NCI-H1930 (cell line): ENCODE measurements at regions not wholly inside any gene's neighbourhood (a gene's known extent, or its start where the extent isn't known, plus 50 kb on each side); places are given as distances from the start of the nearest gene placed in this dataset.

Source experiments
- DNase-seq, 2 experiments: peaks; one replicate each; lab custom pipeline; 2025; lab: John Stamatoyannopoulos, UW

DNA sequence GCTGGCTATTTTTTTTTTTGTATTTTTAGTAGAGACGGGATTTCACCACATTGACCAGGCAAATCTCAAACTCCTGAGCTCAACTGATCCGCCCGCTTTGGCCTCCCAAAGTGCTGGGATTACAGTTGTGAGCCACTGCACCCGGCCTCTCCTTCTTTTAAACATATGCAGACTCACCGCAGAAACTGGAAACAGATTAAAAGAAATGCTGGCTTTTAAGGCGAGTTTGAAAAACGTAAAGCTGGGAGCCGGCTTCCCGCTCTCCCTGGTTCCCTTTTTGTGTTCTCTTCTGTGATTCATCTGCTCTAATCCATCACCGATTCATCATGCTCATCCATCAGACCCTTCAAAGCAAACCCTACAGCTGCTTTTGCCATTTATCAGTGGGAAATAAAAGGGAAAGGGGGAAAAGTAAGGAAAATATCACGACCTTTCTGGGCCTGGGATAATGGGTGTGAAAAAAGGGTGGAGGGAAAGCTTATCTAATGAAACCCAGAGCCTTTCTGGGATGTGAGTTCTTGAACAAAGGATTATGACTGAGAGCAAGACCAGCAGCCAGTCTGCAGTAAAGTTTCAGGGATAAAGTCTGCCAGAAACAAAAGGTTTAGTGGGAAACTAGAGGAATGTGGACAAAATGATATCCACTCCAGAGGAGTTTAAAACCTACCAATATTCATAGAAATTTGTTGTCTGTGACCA lies 92.3 kb upstream of the LRIG1 start:
- no peak for DNase-seq

GRCh38 chr3:66593978-66594377 lies 93.2 kb upstream of the LRIG1 start:
- no peak for DNase-seq

DNA sequence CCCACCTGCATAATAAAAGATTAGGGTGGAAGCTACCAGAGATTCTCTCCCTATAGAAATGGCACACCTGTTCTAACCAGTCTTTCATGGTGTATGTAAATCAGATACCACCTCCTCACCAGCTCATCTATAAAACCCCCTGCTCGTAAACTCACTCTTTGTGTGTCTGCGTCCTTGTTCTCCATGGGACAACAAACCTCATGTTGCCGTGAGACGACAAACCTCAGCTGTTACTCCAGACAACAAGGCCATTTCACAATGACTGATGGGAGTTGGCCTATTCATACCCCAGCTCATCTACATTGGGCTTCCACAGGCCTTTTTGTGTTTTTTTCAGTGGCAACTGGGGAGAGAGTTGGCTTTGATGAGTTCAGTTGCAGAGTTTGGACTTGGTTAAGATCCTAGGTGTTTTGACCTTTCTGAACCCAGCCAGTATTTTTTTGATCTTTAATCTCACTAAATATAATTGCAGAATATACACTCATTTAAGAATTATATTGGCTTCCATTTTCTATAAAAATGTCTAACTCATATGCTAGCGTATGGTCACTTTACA lies 96.6 kb upstream of the LRIG1 start:
- no peak for DNase-seq

- DNase-seq: no peak
These were observed 97.3 kb upstream of the LRIG1 start for GRCh38 chr3:66598168-66598567.

- DNase-seq: no peak
These were observed 101.4 kb upstream of the LRIG1 start for GRCh38 chr3:66602237-66602636.

GRCh38 chr3:66602691-66603090 lies 101.9 kb upstream of the LRIG1 start:
- DNase-seq: no peak

GRCh38 chr3:66603151-66603611 lies 102.4 kb upstream of the LRIG1 start:
- no peak for DNase-seq

GRCh38 chr3:66604481-66604880 lies 103.7 kb upstream of the LRIG1 start:
- DNase-seq: no peak

GRCh38 chr3:66606126-66606525 lies 105.3 kb upstream of the LRIG1 start:
- no peak for DNase-seq

DNA sequence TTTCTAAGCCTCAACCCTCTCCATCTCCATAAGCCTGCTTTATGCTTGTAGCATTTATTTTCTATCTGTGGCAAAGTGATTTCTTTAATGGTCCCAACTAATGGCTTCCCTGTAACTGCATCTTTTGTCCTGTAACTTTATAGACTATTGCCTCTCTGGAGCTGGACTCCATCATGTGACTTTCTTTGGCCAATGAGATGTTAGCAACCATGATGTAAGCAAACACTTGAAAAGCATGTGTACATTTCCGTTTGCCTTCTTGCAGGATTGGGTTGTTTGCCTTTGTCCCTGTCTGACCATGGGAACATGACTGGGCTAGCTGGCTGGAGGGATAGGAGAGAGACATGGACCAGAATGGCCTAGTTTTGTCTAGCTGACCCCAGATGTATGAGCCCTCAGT lies 106.0 kb upstream of the LRIG1 start:
- DNase-seq: no peak

GRCh38 chr3:66609660-66610561 lies 109.1 kb upstream of the LRIG1 start:
- DNase-seq: no peak

- DNase-seq: no peak
These were observed 109.7 kb upstream of the LRIG1 start for GRCh38 chr3:66610562-66610909.

- DNase-seq: no peak
These were observed 115.0 kb upstream of the LRIG1 start for GRCh38 chr3:66615643-66616301.

GRCh38 chr3:66617351-66617750 lies 116.5 kb upstream of the LRIG1 start:
- no peak for DNase-seq

- DNase-seq: no peak
These were observed 117.2 kb upstream of the LRIG1 start for GRCh38 chr3:66618066-66618465.

- DNase-seq: no peak
These were observed 119.5 kb upstream of the LRIG1 start for GRCh38 chr3:66620296-66620695.

GRCh38 chr3:66622756-66623457 lies 122.1 kb upstream of the LRIG1 start:
- no peak for DNase-seq

DNA sequence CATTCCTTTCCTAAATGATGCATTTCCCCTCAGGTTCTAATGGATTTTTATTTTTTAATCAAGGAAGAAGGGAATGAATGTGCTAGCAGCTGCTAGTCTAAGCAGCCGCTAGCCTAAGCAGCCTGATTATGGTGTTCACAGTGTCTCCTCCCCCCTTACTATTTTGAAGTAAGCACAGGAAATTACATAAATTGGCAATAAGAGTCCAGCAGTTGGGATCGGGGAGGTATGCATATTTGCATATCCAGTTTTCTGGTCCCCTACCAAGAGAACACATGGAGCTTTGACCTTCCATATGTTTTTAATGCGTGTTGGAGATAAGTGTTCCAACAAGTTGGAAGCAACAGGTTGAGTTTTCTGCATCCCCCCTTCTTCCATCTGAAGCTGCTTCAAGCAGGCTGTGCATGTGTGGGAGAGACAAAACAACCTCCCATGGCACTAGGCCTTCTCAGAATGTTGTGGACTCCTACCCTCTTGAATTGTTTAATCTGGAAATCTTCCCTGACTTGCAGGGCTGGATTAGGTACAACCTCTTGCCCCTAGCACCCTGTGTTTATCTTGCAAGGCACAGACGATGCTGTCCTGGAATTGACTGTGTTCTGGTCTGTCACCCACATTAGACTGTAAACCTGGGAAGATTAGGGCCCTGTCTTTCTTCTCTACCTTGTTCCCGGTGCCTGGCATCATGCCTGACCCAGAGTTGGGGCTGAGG lies 124.8 kb upstream of the LRIG1 start:
- DNase-seq: no peak

GRCh38 chr3:66629150-66629981 lies 128.5 kb upstream of the LRIG1 start:
- no peak for DNase-seq

DNA sequence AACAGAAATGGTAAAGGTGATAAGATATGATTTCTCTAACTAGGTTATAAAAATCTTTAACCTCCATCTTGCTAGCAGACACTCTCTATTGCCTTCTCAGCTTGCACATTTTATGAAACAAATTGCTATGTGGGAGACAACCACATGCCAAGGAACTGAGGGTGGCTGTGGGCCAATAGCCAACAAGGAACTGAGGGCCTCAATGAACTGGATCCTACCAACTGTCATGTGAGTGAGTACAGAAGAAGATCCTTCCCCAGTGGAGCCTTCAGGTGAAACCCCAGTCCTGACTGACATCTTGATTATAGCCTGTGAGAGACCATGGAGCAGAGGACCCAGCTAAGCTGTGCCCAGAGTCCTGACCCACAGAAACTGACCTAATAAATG lies 129.2 kb upstream of the LRIG1 start:
- DNase-seq: no peak
